ENCODE measurements at regions not wholly inside any gene's neighbourhood (a gene's known extent, or its start where the extent isn't known, plus 50 kb on each side); places are given as distances from the start of the nearest gene placed in this dataset.

DNA sequence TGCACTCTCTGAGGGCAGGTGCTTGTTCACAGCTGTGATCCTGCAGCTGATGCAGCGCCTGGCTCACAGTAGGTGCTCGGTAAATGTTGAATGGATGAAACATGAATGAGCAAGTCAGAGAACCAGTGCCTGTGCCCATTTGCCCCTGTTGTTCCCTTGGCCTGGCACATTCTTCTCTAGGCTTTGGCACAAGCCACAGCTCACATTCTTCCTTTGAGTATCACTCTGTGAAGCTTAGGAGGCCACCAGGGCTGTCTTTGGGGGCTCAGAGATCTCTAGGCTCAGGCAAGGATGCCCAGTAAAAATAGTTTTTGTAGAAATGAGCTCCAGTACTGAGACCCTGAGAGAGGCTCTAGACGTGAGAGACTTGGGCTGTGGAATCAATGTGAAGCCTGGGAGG is 144.6 kb upstream of the NAV2 start:
- no peaks in the 10 kb centered on the region for H4K20me1 ChIP-seq (ENCODE audit: control insufficient read depth, insufficient read depth, low read length, poor library complexity, severe bottlenecking)
- H3K9ac ChIP-seq (ENCODE audit: low read length), result no peak overlapping the region
- POLR2A ChIA-PET, result no interaction called here
- ATAC-seq (ENCODE audit: low read depth), result no peak
- no peak overlapping the region for H3K27ac ChIP-seq (ENCODE audit: low read length in 2 of 2)
- TF ChIP-seq CTCF (IDR thresholded peaks at IDR 0.05) (no peak), EZH2 (IDR thresholded peaks at IDR 0.05; ENCODE audit: borderline replicate concordance, insufficient read depth, low read depth, low read length, poor library complexity, severe bottlenecking) (no peak)
- Mint-ChIP-seq H3K4me1 (no peaks in the 10 kb centered on the region), H3K4me3 (no peak overlapping the region), H3K27ac (no peak overlapping the region), H3K9me3 (ENCODE audit: insufficient read depth) (no peaks in the 10 kb centered on the region), H3K27me3 (peaks cover 12% of the 10 kb centered on the region)
- CTCF ChIA-PET, result interaction anchor here (6.0 kb wide), 1 partner anchor 175 kb away, joined by 46 read pairs; no protein-coding TSS in a partner anchor
- no peak overlapping the region for H2AFZ ChIP-seq (ENCODE audit: insufficient read depth, low read depth, low read length, poor library complexity, severe bottlenecking)
- no peaks in the 10 kb centered on the region for H3K79me2 ChIP-seq (ENCODE audit: control insufficient read depth, insufficient read depth, low read length)
- DNase-seq, result no peak
- H3K4me1 ChIP-seq (ENCODE audit: control insufficient read depth in 2 of 2, insufficient read depth in 2 of 2, low read length in 2 of 2), result no peaks in the 10 kb centered on the region
- intact Hi-C loops (cut with micrococcal nuclease), result no loop called here
- no peaks in the 10 kb centered on the region for H3K9me3 ChIP-seq (ENCODE audit: control extremely low read depth in 1 of 3, control insufficient read depth in 2 of 3, insufficient read depth in 1 of 3, low read length in 2 of 3)
- WGBS (ENCODE audit: insufficient coverage), result 87% methylated on average over 3 of the region's 3 CpGs
- H3K4me2 ChIP-seq (replicated peaks; ENCODE audit: low read depth, low read length, poor library complexity, severe bottlenecking), result no peak overlapping the region
- peaks cover 0 to 22% (median 4%) of the 10 kb centered on the region in 4 experiments for H3K27me3 ChIP-seq (replicated peaks in 1 of 4; ENCODE audit: control extremely low read depth in 1 of 4, control insufficient read depth in 3 of 4, insufficient read depth in 4 of 4, low read length in 3 of 4)
- H3K36me3 ChIP-seq (replicated peaks in 1 of 2; ENCODE audit: control extremely low read depth in 1 of 2, control insufficient read depth in 1 of 2, extremely low read depth in 1 of 2, insufficient read depth in 2 of 2, low read length in 1 of 2), result no peaks in the 10 kb centered on the region
- no peak overlapping the region for H3K4me3 ChIP-seq (ENCODE audit: control extremely low read depth in 1 of 5, extremely low read depth in 1 of 5, insufficient read depth in 1 of 5, low read depth in 2 of 5, low read length in 4 of 5)

- Mint-ChIP-seq H3K27me3 (peaks cover 12% of the 10 kb centered on the region), H3K4me3 (no peak overlapping the region), H3K9me3 (ENCODE audit: insufficient read depth) (no peaks in the 10 kb centered on the region), H3K27ac (no peak overlapping the region), H3K4me1 (no peaks in the 10 kb centered on the region)
- H3K4me1 ChIP-seq (ENCODE audit: control insufficient read depth in 2 of 2, insufficient read depth in 2 of 2, low read length in 2 of 2), result no peaks in the 10 kb centered on the region
- no peak overlapping the region for H2AFZ ChIP-seq (ENCODE audit: insufficient read depth, low read depth, low read length, poor library complexity, severe bottlenecking)
- H3K27ac ChIP-seq (ENCODE audit: low read length in 2 of 2), result no peak overlapping the region
- H3K4me2 ChIP-seq (replicated peaks; ENCODE audit: low read depth, low read length, poor library complexity, severe bottlenecking), result no peak overlapping the region
- H3K9ac ChIP-seq (ENCODE audit: low read length), result no peak overlapping the region
- DNase-seq (no peak), ATAC-seq (ENCODE audit: low read depth) (no peak)
- peaks cover 0 to 25% (median 6%) of the 10 kb centered on the region in 4 experiments for H3K27me3 ChIP-seq (replicated peaks in 1 of 4; ENCODE audit: control extremely low read depth in 1 of 4, control insufficient read depth in 3 of 4, insufficient read depth in 4 of 4, low read length in 3 of 4)
- no peaks in the 10 kb centered on the region for H3K9me3 ChIP-seq (ENCODE audit: control extremely low read depth in 1 of 3, control insufficient read depth in 2 of 3, insufficient read depth in 1 of 3, low read length in 2 of 3)
- TF ChIP-seq EZH2 (IDR thresholded peaks at IDR 0.05; ENCODE audit: borderline replicate concordance, insufficient read depth, low read depth, low read length, poor library complexity, severe bottlenecking) (no peak), CTCF (IDR thresholded peaks at IDR 0.05) (no peak)
- ChIA-PET POLR2A (no interaction called here), CTCF (interaction anchor here (1.1 to 6.0 kb wide), 6 partner anchors 7 to 336 kb away, joined by 3 to 46 read pairs (median 6); no protein-coding TSS in a partner anchor)
- intact Hi-C loops (cut with micrococcal nuclease), result no loop called here
- 100% methylated on average over 2 of the region's 5 CpGs for WGBS (ENCODE audit: insufficient coverage)
- no peaks in the 10 kb centered on the region for H4K20me1 ChIP-seq (ENCODE audit: control insufficient read depth, insufficient read depth, low read length, poor library complexity, severe bottlenecking)
- H3K4me3 ChIP-seq (ENCODE audit: control extremely low read depth in 1 of 5, extremely low read depth in 1 of 5, insufficient read depth in 1 of 5, low read depth in 2 of 5, low read length in 4 of 5), result no peak overlapping the region
- no peaks in the 10 kb centered on the region for H3K79me2 ChIP-seq (ENCODE audit: control insufficient read depth, insufficient read depth, low read length)
- H3K36me3 ChIP-seq (replicated peaks in 1 of 2; ENCODE audit: control extremely low read depth in 1 of 2, control insufficient read depth in 1 of 2, extremely low read depth in 1 of 2, insufficient read depth in 2 of 2, low read length in 1 of 2), result no peaks in the 10 kb centered on the region
These were observed 145.9 kb upstream of the NAV2 start for GRCh38 chr11:19566583-19567379.

All from B cell (primary cell).